HG02840 (cell line): ENCODE measurements at regions not wholly inside any gene's neighbourhood (a gene's known extent, or its start where the extent isn't known, plus 50 kb on each side); places are given as distances from the start of the nearest gene placed in this dataset.
"Not testable (repeated sequence)": the region's sequence is repeated elsewhere in the genome, so short reads cannot be mapped to it uniquely, and the experiment has no call there.

Source experiments
- ATAC-seq: cut with Tn5 transposase; IDR thresholded peaks from one replicate; pipeline ENCODE4 v1.9.1; 2021; ENCODE audit warnings: mild to moderate bottlenecking, moderate library complexity, moderate number of reproducible peaks; ENCODE audit not compliant: unreplicated experiment, low FRiP score

- no peak for ATAC-seq
Measured at GRCh38 chr2:3039188-3040065, 338.2 kb downstream of the EIPR1 start.

GRCh38 chr2:3038636-3039035 lies 339.0 kb downstream of the EIPR1 start:
- ATAC-seq, result no peak

GRCh38 chr2:3037196-3038194 lies 340.1 kb downstream of the EIPR1 start:
- ATAC-seq, result no peak

DNA sequence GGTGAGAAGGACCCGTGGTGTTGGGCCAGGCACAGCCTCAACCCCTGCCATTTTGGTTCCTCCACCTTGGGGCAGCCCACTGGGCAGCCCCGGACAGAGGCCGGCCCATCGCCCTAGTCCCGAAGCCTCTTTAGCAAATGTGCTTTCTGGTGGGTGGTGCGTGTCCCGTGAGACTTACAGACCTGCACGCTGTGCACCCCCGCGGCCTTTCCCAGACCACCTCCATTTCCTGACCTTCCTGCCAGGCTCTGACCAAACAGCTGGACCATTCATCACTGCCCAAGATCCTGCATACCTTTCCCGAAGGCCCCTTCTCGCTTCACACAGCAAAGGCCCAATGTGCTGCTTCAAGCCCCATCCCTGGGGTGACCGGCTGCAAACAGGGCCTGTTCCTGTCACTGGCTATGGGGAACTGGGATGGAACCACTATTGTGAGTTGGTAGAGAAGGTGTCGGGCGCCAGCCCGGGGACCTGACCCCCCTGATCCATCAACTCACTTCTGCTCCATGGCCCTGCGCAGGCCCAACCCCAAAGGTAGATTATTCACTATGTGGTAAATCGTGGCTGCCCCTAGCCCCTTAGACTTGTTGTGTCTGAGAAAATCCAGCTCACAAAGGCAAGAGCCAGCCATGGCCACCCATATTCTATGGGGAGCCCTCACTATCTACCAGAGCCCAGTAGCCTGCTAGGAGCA lies 341.0 kb downstream of the EIPR1 start:
- ATAC-seq, result no peak

GRCh38 chr2:3035385-3036050 lies 342.1 kb downstream of the EIPR1 start:
- no peak for ATAC-seq

- ATAC-seq, result no peak
Measured at GRCh38 chr2:3034856-3035255, 342.8 kb downstream of the EIPR1 start.

- no peak for ATAC-seq
Measured at GRCh38 chr2:3034396-3034795, 343.2 kb downstream of the EIPR1 start.

DNA sequence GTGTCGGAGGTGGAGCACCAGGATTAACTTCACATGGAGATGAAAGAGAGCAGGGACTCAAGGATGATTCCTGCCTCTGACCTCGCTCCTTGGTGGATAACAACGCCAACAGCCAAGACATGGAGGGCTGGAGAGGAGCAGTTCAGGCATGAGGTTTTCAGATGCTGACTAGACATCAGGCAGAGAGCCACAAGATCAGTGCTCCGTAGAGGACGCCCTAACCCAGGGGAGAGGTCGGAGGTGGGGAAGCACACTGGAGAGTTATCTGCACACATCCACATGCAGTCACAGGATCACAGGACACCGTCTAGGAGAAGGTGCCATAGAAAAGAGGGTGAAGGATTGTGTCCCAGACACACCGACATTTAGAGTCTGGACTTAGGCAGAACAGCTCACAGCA lies 344.3 kb downstream of the EIPR1 start:
- no peak for ATAC-seq

DNA sequence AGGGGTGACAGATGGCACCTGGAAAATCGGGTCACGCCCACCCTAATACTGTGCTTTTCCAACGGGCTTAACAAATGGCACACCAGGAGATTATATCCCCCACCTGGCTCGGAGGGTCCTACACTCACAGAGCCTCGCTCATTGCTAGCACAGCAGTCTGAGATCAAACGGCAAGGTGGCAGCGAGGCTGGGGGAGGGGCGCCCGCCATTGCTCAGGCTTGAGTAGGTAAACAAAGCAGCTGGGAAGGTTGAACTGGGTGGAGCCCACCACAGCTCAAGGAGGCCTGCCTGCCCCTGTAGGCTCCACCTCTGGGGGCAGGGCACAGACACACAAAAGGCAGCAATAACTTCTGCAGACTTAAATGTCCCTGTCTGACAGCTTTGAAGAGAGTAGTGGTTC lies 346.8 kb downstream of the EIPR1 start:
- not testable (repeated sequence) for ATAC-seq

- no peak for ATAC-seq
Measured at GRCh38 chr2:3025984-3026383, 351.6 kb downstream of the EIPR1 start.

- no peak for ATAC-seq
Measured at GRCh38 chr2:3025261-3025660, 352.4 kb downstream of the EIPR1 start.

GRCh38 chr2:3024401-3024935 lies 353.1 kb downstream of the EIPR1 start:
- ATAC-seq, result no peak

DNA sequence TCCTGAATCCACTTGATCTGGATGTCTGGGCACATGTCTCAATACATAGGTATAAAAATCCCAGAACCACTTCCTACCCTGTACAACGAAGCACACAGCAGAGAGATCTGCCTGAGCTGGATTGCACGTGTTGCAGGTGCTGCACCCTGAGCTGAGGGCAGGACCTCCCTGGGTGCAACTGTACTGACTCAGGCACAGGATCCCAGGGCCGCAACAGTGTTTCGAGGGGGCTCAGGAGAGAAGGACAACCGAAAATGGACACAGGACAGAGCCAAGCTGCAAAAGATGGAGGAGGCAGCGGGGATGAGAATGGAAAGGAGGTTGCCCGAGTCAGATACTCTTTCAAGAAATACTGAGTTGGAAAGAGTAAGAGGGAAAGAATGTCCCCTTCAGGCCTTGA lies 354.1 kb downstream of the EIPR1 start:
- ATAC-seq, result no peak

DNA sequence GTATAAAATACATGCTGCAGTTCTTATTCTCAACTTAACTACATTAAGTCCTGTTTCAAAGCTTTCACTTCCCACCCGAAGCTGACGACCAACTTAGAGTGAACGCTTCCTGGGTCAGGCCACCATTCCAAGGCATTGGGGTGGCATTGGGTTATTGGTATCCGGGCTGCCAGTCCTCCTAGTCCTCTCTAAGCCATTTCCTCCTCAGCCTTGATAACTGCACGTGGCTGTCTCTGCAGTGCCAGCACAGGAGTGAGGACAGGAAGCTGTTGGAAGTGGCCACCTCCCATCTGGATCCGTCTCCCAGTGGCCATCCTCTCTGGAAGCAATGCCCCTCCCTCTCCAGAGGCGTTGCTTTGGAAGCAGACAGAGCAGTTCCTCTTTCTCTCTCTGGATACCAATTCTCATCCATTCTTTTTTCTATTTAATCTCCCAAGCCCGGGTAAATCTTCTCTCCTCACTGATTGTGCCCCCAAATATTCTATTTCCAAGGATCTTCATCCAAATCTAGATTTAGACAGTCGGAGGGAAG lies 354.7 kb downstream of the EIPR1 start:
- no peak for ATAC-seq

- no peak for ATAC-seq
Measured at GRCh38 chr2:3021720-3022119, 355.9 kb downstream of the EIPR1 start.

DNA sequence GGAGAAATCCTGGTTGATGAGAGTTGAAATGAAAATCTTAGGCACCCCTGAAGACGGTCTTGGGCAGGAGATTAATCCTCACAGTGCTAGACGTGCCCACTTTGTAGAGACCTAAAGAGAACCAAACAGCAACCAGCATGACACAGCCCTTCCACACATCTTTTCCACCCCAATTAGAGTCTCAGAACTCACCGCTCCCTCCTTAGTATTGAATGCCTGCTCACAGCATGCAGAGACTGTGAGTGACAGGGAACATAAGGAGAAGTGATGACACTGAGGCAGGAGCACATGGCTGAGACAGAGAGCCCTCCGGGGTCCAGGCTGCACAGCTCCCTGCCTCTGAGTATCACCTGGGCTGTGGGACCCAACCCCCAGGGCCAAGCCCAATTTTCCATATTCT lies 367.6 kb downstream of the EIPR1 start:
- ATAC-seq, result no peak

DNA sequence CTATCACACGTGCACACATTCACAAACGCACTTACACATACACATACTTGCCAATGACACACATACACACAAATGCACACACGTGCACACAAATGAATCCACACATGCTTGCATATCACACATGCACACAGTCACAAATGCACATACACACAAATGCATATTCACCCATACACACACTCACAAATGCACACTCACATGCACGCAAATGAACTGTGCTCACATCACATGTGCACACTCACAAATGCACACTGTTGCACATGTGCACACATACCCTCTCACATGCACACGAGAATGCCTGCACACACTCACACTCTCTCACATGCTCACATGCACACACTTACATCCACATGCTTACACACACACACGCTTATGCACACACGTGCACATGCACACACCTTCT lies 368.1 kb downstream of the EIPR1 start:
- no peak for ATAC-seq

DNA sequence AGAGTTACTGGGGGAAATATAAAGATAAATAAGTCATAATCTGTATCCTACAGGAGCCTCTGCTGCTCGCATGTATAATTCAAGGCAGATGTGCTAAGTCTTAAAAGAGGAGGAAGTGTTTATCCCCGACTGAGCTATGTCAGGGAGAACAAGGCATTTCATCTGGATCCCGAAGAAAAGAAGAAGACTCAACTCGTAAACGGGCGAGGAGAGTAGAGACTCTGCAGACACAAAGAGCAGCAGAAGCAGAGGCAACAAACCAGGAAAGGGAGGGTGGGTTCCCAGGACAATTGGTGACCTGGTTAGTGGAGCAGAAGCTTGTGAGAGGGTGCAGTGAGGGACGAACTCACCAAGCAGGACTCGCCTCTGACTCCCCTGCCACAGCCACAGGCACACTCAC lies 368.6 kb downstream of the EIPR1 start:
- no peak for ATAC-seq

DNA sequence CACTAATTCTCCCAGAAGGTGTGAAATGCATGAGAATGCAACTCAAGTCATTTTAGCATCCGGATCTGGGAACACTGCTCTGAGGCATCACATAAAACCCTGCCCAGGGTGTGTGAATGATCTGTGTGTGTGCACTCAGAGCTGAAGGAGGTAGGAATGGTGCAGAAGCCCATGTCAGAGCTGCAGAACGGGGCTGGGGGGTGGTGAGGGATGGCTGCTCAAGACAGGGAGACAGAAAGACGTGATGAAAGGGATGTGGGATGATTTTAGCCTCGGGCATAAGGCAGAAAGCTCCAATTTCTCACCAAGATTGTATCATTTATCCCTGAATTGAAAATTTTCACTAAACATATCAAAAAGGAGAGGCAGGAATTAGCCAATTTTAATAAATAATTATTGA lies 369.1 kb downstream of the EIPR1 start:
- ATAC-seq, result no peak

DNA sequence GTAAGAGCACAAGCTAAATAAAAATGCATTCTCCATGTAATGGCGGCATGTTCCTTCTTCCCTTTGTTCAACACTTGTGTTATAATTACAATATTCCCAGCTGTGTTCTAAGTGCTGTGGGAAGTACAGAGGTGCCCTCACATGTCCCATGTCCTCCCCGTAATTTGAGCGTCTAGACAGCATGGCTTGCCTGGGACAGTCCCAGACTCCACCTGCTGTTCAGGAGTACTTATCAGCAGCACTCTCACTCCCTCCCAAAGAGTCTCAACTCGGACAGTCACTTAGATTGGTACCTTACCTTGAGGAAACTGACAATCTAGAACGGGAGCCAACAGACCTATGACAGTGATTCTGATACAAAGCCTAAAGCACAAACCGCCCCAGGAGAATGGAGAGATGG lies 370.5 kb downstream of the EIPR1 start:
- no peak for ATAC-seq
